Epithelial cell of esophagus (primary cell): ENCODE measurements at regions not wholly inside any gene's neighbourhood (a gene's known extent, or its start where the extent isn't known, plus 50 kb on each side); places are given as distances from the start of the nearest gene placed in this dataset.

Source experiments
- DNase-seq: peaks from one replicate; pipeline ENCODE4 v3.0.0; 2010; ENCODE audit warnings: low read depth
- H3K4me3 ChIP-seq: 2 replicates; pipeline ENCODE4 v1.5.1; 2011; ENCODE audit warnings: mild to moderate bottlenecking, low read length, control low read depth
- TF ChIP-seq, protein P1 (sequence below): IDR thresholded peaks from 2 replicates; pipeline ENCODE4 v1.5.1; 2011; ENCODE audit warnings: low read depth, mild to moderate bottlenecking, low read length, control low read depth, inconsistent platforms; ENCODE audit not compliant: insufficient read depth; ENCODE audit errors: missing control alignments

DNA sequence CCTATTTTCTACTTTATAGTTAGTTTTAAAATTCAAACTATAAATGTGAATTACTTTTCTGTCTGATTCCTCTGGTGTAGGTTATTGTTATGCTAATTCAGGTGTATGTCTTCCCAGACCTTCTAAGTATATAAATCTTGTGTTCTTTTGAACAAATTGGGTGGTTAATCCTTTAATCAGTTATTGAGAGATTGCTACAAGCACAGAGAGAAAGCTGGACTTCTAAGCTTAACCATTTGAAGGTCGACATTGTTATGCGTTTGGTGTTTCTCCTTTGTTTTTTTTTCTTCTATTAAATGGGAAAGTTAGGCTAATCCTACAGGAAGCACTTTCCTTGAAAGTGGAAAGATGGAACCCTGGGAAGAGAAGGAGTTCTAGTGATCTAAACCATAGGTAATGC, 592.6 kb downstream of the SLC4A3 start:
- TF ChIP-seq, protein P1, sequence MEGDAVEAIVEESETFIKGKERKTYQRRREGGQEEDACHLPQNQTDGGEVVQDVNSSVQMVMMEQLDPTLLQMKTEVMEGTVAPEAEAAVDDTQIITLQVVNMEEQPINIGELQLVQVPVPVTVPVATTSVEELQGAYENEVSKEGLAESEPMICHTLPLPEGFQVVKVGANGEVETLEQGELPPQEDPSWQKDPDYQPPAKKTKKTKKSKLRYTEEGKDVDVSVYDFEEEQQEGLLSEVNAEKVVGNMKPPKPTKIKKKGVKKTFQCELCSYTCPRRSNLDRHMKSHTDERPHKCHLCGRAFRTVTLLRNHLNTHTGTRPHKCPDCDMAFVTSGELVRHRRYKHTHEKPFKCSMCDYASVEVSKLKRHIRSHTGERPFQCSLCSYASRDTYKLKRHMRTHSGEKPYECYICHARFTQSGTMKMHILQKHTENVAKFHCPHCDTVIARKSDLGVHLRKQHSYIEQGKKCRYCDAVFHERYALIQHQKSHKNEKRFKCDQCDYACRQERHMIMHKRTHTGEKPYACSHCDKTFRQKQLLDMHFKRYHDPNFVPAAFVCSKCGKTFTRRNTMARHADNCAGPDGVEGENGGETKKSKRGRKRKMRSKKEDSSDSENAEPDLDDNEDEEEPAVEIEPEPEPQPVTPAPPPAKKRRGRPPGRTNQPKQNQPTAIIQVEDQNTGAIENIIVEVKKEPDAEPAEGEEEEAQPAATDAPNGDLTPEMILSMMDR: no peak
- no peak overlapping the region for H3K4me3 ChIP-seq
- no peak for DNase-seq

DNA sequence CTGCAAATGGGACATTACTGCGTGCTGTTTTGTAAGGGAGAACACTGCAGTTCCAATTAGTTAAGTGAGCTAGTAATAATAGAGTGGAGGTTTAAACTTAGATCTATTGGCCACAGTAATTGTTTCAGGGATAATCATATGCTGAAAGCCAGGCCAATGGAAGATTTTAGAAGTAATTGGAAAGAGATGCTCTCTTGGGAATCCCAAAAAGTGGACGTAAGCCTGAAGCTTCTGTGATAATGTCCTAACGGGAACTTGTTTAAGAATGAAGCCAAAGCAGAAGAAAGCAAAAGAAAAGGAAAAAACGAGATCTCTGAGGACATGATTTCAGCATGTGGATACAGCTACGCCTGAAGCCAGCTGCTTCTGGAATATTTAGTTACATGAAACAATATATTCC, 594.6 kb downstream of the SLC4A3 start:
- TF ChIP-seq, protein P1: no peak
- no peak overlapping the region for H3K4me3 ChIP-seq
- no peak for DNase-seq

DNA sequence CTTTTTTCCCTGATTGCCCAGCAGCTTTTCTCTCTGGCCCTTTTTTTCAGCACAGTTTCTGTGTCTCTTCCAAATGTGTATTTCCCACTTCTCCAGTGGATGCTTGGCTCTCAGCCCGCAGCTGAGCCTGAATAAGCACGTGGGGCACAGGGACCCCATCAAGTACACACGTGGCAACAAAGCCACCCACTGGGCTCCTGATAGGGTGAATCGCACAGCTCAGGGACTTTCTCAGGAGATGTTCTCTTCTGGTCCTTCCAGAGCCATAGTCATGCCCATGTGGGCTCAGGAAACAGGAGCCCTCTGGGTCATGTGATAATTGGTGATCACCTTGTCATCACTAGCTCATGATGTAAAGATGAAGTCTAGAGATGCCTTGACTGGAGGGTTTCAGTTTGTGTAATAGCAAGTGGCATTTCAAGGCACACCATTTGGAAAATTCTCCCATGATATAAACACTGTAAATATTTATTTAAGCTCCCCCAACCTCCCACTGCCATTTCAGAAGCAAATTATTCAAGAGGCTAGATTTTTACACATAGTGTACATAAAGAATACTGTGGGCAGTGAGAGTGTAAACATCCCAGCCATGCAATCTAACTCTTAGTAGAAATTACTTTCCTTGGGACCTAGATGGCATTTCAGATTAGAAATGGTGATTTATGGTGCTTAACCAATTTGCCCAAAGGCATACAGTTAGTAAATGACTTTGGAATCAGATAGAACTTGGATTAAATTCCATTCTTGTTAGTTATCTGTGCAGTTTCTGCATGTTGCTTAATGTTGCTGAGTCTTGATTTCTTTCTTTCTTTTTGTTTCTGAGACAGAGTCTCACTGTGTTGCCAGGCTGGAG, 597.5 kb downstream of the SLC4A3 start:
- TF ChIP-seq, protein P1: no peak
- H3K4me3 ChIP-seq: no peak overlapping the region
- DNase-seq: peak; percentile 86

DNA sequence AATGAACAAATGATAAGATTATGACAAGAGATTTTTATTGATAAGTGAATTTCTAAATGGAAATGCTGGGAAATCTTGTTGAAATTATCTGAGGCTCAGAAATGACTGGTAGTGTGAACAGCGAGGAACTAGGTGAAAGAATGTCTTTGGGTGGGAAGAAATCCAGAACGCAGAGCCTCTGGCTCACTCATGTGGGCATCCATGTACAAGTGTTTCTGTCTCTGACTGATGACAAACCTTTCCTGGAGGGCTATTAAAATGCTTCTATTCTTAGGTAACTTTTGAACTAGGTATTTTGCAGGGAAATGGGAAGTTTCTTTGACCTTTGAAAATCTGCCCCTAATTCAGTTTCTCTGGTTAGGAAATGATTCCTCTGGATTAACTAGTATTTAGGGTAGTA, 598.6 kb downstream of the SLC4A3 start:
- TF ChIP-seq, protein P1: no peak
- no peak overlapping the region for H3K4me3 ChIP-seq
- DNase-seq: no peak

DNA sequence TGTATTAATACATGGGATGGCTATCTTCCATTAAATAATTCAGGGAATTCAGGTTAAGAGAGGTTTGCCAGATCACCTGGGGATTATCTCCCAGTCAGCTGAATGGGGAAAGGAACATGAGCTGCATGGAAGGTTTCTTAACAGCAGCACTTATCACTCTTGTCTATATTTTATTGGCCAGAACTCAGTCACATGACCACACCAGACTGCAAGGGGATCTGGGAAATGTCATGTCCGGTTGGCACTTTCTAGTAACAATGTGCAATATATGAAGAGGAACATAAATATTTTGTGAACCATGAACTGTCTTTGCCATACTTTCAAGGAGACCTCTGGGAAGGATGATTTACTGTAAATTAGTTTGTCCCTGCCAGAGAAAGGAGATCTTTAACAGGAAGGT, 599.1 kb downstream of the SLC4A3 start:
- H3K4me3 ChIP-seq: no peak overlapping the region
- DNase-seq: no peak
- TF ChIP-seq, protein P1: no peak

DNA sequence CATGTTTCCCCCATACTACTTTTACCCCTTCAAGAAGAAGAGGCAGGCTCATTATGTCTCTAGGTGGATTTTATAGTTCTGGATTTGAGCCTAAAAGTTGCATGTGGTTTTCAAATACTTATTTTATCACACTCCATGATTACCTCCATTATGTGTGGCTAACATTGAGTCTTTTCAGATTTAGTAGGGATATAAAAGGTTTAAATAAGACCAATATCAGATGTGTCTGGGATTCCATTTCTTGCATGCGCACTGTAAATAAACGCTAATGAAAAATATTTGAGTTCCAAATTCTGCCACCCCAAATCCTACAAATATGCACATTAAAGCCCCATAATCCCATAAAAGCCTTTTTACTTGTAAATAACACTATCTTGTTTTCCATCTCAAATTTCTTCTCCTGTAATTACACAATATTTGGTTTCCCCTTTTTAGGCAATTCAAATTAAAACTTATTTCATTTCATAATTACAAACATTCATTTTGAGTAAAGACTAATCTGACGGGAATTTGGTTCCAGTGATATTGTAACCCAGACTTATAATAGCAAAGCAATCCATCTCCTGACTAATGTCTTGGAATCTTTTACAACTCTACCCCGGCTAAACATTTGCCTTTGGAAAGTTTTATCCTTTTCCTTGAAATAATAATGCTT, 600.0 kb downstream of the SLC4A3 start:
- DNase-seq: no peak

More for the DNA sequence above, 600.0 kb downstream of the SLC4A3 start:
- TF ChIP-seq, protein P1: no peak
- no peak overlapping the region for H3K4me3 ChIP-seq
